HG02943 (cell line): ENCODE measurements at regions not wholly inside any gene's neighbourhood (a gene's known extent, or its start where the extent isn't known, plus 50 kb on each side); places are given as distances from the start of the nearest gene placed in this dataset.
"Not testable (repeated sequence)": the region's sequence is repeated elsewhere in the genome, so short reads cannot be mapped to it uniquely, and the experiment has no call there.

Experiments
- ATAC-seq: cut with Tn5 transposase; IDR thresholded peaks from one replicate; pipeline ENCODE4 v1.9.1; 2021; ENCODE audit warnings: mild to moderate bottlenecking, low read depth, moderate library complexity; ENCODE audit not compliant: unreplicated experiment

DNA sequence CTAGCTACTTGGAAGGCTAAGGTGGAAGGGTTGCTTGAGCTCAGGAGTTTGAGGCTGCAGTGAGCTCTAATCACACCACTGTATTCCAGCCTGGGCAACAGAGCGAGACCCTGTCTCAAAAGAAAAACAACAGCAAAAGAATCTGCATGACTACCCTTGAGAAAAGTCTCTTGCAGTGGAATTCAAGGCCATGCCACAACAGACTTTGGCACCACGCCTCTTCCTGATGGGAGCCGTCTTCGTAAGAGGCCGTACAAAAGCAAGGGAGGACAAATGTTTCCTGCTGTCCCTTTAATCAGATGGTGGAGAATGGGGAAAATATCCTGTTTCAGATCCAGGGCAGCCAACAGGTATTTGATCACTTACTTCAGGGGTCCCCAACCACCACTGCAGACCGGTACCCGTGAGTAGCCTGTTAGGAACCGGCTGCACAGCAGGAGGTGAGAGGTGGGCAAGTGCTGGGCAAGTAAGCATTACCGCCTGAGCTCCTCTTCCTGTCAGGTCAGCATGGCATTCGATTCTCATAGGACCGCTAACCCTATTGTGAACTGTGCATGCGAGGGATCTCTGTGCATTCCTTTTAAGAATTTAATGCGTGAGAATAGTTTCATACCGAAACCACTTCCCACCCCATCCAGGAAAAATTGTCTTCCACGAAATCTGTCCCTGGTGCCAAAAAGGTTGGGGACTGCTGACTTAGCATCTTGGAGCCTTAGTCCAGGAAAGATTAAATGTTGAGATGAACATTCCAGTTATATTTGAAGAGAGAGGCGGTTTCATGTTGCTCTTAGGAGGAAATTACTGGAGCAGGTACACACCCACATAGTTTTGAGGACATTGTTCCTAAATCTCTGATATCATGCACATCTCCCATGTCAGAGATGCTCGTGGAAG lies 94.4 kb upstream of the XPO1 start:
- ATAC-seq = no peak

- no peak for ATAC-seq
These were observed 93.2 kb upstream of the XPO1 start for GRCh38 chr2:61631321-61631720.

GRCh38 chr2:61626827-61627226 lies 88.7 kb upstream of the XPO1 start:
- no peak for ATAC-seq

DNA sequence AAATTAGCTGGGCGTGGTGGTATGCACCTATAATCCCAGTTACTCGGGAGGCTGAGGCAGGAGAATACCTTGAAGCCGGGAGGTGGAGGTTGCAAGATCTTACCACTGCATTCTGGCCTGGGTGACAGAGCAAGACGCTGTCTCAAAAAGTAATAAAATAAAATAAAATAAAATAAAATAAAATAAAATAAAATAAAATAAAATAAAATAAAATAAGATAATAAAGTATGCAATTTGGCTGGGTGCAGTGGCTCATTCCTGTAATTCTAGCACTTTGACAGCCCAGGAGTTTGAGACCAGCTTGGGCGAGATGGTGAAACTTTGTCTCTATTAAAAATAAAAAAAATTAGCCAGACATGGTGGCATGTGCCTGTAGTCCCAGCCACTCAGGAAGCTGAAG lies 85.6 kb upstream of the XPO1 start:
- no peak for ATAC-seq

DNA sequence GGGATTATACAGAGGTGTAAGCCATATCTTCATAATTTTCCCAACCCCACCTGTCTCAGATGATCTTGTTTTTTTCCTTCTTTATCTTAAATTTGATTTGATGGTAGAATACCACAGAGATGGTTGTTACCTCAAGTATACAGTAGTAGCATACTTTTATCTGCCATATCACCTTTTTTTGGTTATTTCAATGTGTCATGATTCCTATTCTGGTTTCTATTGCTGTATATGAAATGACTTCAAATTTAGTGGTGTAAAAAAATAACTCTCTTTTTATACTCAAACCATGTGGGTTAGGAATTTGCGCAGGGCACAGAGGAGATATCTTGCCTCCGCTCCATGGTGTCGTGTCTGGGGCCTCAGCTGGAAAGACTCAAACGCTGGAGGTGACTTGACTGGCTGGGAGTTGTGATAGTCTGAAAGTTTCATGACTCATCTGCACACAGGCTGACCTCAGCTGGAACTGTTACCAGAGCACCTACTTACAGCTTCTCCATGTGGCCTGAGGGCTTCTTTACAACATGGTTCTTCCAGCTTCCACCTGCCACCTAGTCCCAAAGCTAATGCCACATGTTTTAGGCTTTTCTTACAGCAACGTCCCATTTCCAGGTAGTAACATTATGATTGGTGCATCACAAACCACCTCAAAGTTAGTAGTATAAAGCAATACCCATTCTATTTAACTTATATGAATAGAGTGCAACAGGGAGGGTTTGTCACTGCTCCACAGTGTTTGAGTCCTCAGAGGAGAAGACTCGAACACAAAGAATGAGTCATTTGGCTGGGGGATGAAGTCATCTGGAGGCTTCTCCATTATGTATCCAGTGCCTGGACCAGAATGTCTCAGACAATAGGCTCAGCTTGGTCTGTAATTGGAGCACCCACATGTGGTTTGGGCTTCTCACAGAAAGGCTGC lies 82.3 kb upstream of the XPO1 start:
- ATAC-seq = no peak

DNA sequence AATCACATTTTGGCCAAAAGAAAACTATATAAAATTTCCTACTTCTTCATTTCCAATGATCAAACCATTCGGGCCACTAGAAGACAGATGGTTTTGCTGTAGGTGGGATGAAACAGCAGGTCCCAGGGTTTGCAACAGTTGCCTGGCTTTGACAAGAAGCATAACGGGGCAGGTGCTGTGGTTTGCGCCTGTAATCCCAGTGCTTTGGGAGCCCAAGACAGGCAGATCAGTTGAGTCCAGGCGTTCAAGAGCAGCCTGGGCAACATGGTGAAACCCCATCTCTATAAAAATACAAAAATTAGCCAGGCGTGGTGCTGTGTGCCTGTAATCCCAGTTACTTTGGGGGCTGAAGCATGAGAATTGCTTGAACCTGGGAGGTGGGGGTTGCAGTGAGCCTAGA lies 81.4 kb upstream of the XPO1 start:
- ATAC-seq = no peak

DNA sequence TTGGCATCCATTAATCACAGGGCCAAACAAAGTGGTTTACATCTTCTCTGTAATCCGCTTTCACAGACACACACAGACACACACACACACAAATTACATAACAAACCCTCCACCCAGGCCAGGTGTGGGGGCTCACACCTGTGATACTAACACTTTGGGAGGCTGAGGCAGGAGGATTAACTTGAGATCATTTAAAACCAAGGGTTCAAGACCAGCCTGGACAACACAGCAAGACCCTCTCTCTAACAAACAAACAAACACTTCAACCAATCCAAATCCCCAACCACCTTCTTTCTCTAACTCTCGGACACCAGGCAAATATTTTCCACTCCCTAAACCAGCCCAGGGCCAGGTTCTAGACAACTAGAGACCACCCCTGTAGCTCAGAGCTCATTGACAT lies 79.5 kb upstream of the XPO1 start:
- ATAC-seq = no peak

GRCh38 chr2:61605245-61605644 lies 67.1 kb upstream of the XPO1 start:
- ATAC-seq = no peak

GRCh38 chr2:61604433-61604832 lies 66.3 kb upstream of the XPO1 start:
- ATAC-seq = no peak

- not testable (repeated sequence) for ATAC-seq
These were observed 60.5 kb upstream of the XPO1 start for GRCh38 chr2:61598515-61599156.

DNA sequence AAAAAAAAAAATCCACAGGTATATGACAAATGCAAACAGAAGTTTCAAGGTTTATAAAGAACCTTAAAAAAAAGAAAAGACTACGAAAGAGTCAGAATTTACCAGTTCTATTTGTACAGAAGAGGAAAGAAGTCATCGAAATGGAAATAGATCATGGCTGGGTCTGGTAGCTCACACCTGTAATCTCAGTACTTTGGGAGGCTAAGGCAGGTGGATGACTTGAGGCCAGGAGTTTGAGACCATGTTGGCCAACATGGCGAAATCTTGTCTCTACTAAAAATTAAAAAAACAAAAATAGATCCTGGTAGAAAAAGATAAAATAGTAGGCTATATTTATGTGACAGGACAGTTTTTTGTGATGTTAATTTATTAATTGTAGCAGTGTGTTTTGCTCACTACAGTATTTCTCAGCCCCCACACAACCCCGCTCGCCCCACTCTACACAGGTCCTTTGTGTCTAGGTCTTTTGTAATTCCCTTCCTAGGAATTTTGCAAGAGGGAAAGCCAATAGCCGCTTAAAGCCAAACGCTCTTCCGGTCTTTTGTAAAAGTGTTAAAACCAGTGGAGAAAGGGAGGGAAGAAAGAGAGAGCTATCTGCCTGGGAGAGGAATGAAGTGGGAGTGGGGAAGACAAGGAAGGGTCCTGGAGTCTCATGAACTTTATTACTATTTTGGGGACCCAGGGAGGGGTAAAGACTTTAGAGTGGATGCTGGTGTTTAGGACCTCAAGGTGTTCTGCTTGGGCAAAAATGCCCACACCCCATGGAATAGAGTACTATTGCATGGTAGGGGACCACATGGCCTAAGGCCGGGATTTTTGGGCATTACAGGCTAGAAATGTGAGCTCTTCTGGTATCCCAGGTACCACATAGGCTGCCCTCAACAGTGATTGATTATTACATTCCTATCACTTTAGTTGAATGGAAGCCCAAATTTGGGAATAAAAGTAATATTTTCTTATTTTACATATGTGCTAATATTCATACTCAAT lies 59.4 kb upstream of the XPO1 start:
- no peak for ATAC-seq

DNA sequence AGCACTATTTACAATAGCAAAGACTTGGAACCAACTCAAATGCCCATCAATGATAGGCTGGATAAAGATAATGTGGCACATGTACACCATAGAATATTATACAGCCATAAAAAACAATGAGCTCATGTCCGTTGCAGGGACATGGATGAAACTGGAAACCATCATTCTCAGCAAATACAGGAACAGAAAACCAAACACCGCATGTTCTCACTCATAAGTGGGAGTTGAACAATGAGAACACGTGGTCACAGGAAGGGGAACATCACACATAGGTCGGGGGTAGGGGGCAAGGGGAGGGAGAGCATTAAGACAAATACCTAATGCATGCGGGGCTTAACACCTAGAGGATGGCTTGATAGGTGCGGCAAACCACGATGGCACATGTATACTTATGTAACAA lies 56.0 kb upstream of the XPO1 start:
- not testable (repeated sequence) for ATAC-seq

DNA sequence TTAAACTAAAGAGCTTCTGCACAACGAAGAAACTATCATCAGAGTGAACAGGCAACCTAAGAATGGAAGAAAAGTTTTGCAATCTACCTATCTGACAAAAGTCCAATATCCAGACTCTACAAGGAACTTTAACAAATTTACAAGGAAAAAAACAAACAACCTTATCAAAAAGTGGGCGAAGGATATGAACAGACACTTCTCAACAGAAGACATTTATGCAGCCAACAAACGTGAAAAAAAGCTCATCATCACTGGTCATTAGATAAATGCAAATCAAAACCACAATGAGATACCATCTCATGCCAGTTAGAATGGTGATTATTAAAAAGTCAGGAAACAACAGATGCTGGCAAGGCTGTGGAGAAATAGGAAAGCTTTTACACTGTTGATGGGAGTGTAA lies 55.5 kb upstream of the XPO1 start:
- ATAC-seq = not testable (repeated sequence)

DNA sequence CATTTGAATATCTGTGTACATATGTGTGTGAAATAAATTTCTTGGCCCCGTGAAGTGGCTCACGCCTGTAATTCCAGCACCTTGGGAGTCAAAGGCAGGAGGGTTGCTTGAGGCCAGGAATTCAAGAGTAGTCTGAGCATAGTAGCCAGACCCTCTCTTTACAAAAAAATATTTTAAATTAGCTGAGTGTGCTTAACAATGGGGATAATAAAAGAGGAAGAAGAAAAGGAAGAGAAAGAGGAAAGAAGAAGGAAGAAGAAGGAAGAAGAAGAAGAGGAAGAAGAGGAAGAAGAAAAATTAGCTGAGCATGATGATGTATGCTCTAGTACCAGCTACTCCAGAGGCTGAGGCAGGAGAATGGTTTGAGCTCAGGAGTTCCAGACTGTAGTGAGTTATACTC lies 52.1 kb upstream of the XPO1 start:
- ATAC-seq = no peak

DNA sequence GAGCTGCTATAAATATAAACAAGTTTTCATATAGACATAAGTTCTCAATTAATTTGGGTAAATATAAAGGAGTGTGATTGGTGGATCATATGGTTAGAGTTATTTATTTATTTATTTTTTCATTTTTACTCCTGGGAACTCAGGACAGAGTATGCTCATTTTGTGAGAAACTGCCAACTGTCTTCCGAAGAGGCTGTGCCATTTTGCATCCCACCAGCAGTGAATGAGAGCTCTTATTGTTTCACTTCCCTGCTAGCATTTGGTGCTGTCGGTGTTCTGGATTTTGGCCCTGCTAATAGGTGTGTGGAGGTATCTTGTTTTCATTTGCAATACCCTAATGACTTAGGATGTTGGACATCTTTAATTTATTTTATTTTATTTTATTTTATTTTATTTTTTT lies 50.4 kb upstream of the XPO1 start:
- no peak for ATAC-seq
